A673 (cell line): ENCODE measurements at regions not wholly inside any gene's neighbourhood (a gene's known extent, or its start where the extent isn't known, plus 50 kb on each side); places are given as distances from the start of the nearest gene placed in this dataset.

Source experiments
- BruUV-seq: library from RNA; stranded (reverse); fragments of 400-500 nt; replicated peaks from 2 replicates; lab custom pipeline; 2021; lab: Mats Ljungman, UMichigan
- CTCF ChIA-PET: fragments of 300-600 bp; sonication (Branson Sonifier 250); formaldehyde crosslinking; loops from one replicate; lab custom pipeline; 2022; ENCODE audit warnings: antibody characterized with exemption; lab: Charles Lee
- POLR2A ChIA-PET: fragments of 300-600 bp; sonication (Branson Sonifier 250); formaldehyde crosslinking; loops from one replicate; lab custom pipeline; 2022; ENCODE audit warnings: antibody characterized with exemption; ENCODE audit not compliant: low non-redundant PET; lab: Charles Lee
- DNase-seq: peaks from one replicate; pipeline ENCODE4 v3.0.0-alpha.2; 2015; ENCODE audit warnings: low spot score
- H3K27ac ChIP-seq: fragments of 200-600 bp; sonication (generic); 2 replicates; pipeline ENCODE4 v1.5.1; 2016; ENCODE audit warnings: mixed run types, low read depth, mild to moderate bottlenecking, mixed read lengths, antibody characterized with exemption, low read length; ENCODE audit not compliant: poor library complexity, severe bottlenecking
- H3K27me3 ChIP-seq: fragments of 200-600 bp; sonication (generic); replicated peaks from 2 replicates; pipeline ENCODE4 v1.6.1; 2017; ENCODE audit warnings: mixed run types, low read depth, mild to moderate bottlenecking, mixed read lengths, antibody characterized with exemption, low read length; ENCODE audit not compliant: insufficient read depth, poor library complexity
- H3K36me3 ChIP-seq: fragments of 200-600 bp; sonication (generic); 2 replicates; pipeline ENCODE4 v1.6.1; 2016; ENCODE audit warnings: mixed run types, mild to moderate bottlenecking, mixed read lengths, antibody characterized with exemption, low read length; ENCODE audit not compliant: insufficient read depth, poor library complexity, severe bottlenecking
- H3K4me1 ChIP-seq: fragments of 200-600 bp; sonication (generic); 2 replicates; pipeline ENCODE4 v1.6.1; 2017; ENCODE audit warnings: mixed run types, mild to moderate bottlenecking, mixed read lengths, antibody characterized with exemption, low read length; ENCODE audit not compliant: insufficient read depth, poor library complexity, severe bottlenecking
- H3K4me3 ChIP-seq: fragments of 200-600 bp; sonication (generic); 2 replicates; pipeline ENCODE4 v1.5.1; 2016; ENCODE audit warnings: low read depth, mixed run types, mild to moderate bottlenecking, mixed read lengths, low read length; ENCODE audit not compliant: poor library complexity, severe bottlenecking
- H3K9me3 ChIP-seq: fragments of 200-600 bp; sonication (generic); 2 replicates; pipeline ENCODE4 v1.6.1; 2016; ENCODE audit warnings: mixed run types, low read depth, mild to moderate bottlenecking, mixed read lengths, antibody characterized with exemption, low read length; ENCODE audit not compliant: poor library complexity, severe bottlenecking
- CTCF ChIP-seq: fragments of 300-800, 200-600 bp; sonication (generic); conservative IDR thresholded peaks from 2 replicates; pipeline ENCODE4 v1.5.1; 2017; ENCODE audit warnings: low read depth, mild to moderate bottlenecking, antibody characterized with exemption, low read length, moderate library complexity, mixed read lengths
- EZH2 ChIP-seq: fragments of 200-600 bp; sonication (generic); IDR thresholded peaks from 2 replicates; pipeline ENCODE4 v1.6.1; 2017; ENCODE audit warnings: borderline replicate concordance, low read depth, mild to moderate bottlenecking, mixed read lengths, antibody characterized with exemption, low read length; ENCODE audit not compliant: poor library complexity, severe bottlenecking
- intact Hi-C: fragments of 100-400 bp; cut with micrococcal nuclease; formaldehyde crosslinking; loops from one replicate; pipeline ENCODE4 v1.10.0; 2022; ENCODE audit not compliant: unreplicated experiment

GRCh38 chr4:163662768-163663167 lies 168.3 kb downstream of the TMA16 start:
- H3K9me3 ChIP-seq: no peaks in the 10 kb centered on the region
- BruUV-seq: no TSS peak
- intact Hi-C loops: no loop called here
- H3K27ac ChIP-seq: no peak overlapping the region
- no peaks in the 10 kb centered on the region for H3K27me3 ChIP-seq
- no peak for DNase-seq
- ChIA-PET CTCF (no interaction called here), POLR2A (no interaction called here)
- no peaks in the 10 kb centered on the region for H3K36me3 ChIP-seq
- no peak overlapping the region for H3K4me3 ChIP-seq
- TF ChIP-seq EZH2 (no peak), CTCF (no peak)
- peaks cover 7% of the 10 kb centered on the region for H3K4me1 ChIP-seq

- Histone ChIP-seq H3K27ac (no peak overlapping the region), H3K4me1 (peaks cover 7% of the 10 kb centered on the region), H3K27me3 (no peaks in the 10 kb centered on the region), H3K4me3 (no peak overlapping the region), H3K36me3 (no peaks in the 10 kb centered on the region), H3K9me3 (no peaks in the 10 kb centered on the region)
- intact Hi-C loops: no loop called here
- ChIA-PET CTCF (no interaction called here), POLR2A (no interaction called here)
- no peak for DNase-seq
- no TSS peak for BruUV-seq
- TF ChIP-seq CTCF (no peak), EZH2 (no peak)
Measured at GRCh38 chr4:163663454-163664225, 169.2 kb downstream of the TMA16 start.

- ChIA-PET POLR2A (no interaction called here), CTCF (no interaction called here)
- DNase-seq: no peak
- peaks cover 7% of the 10 kb centered on the region for H3K4me1 ChIP-seq
- H3K27ac ChIP-seq: no peak overlapping the region
- H3K27me3 ChIP-seq: no peaks in the 10 kb centered on the region
- H3K36me3 ChIP-seq: no peaks in the 10 kb centered on the region
- intact Hi-C loops: no loop called here
- no TSS peak for BruUV-seq
- H3K9me3 ChIP-seq: no peaks in the 10 kb centered on the region
- H3K4me3 ChIP-seq: no peak overlapping the region
- TF ChIP-seq CTCF (no peak), EZH2 (no peak)
Measured at GRCh38 chr4:163665101-163665500, 170.6 kb downstream of the TMA16 start.
